GM21825 (cell line): ENCODE measurements at regions not wholly inside any gene's neighbourhood (a gene's known extent, or its start where the extent isn't known, plus 50 kb on each side); places are given as distances from the start of the nearest gene placed in this dataset.

Source experiments
- ATAC-seq: cut with Tn5 transposase; IDR thresholded peaks from one replicate; pipeline ENCODE4 v1.9.1; 2021; ENCODE audit warnings: mild to moderate bottlenecking, moderate library complexity; ENCODE audit not compliant: unreplicated experiment

DNA sequence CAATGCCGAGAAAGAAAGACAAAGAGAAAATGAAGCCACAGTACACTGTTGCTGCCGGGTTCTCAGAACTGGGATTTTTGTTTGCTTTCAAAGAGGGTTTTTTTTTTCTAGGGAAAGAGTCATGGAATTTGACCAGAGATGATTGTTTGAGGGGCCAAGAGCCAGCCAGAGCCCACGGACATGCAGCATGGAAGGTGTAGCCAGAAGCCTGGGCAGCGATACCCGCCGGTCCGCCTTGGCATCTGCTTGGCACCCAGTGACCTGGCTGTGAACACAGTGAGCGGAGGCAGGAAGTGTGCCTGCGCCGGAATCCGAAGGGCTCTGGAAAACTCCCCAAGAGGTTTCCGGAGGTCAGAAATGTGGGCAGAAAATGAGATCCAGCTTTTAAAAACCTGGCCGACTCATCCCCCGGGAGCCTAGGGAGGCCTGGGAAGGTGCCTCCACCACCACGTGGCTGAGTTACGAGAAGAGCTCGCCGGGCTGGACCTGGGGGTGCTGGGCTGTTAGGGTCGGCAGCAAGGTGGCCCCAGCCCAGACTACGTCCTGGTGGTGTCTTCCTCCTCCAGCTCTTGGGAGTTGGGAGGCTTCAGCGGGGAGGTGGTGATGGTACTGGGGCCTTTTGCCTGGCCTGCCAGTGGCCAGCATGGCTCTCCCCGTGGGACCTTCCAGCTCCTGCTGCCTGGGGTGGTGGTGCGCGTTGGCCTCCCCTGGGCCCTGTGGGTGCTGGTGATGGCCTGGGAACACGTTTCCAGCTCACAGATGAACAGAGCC, 61.6 kb upstream of the PPARA start:
- ATAC-seq, result no peak

DNA sequence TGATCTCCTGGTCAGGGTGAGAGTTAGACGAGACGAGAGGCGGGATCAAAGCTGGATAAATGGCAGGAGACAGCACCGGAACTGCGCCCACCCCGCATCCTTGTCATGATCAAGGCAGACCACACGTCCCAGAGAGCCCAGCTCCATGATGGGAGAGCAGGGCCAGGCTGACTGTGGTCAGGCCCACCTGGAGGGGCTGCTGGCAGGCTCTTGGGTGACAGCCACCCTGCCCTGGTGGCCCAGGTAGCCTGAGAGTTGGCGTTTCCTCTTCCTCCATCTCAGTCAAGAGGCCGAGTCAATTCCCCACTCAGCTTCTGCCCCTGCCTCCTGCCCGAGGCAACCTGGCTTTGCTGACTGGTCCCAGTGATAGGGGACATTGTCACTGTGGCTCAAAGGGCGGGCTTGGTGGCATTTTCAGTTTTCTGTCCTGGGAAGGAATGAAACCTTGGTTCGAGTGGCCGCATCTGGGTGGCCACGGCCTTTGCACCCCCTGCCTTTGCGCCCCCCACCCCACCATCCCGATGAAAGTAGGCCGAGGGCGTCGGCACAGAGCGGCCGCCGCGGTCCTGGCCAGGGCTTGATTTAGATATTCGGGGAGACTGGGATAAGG, 60.8 kb upstream of the PPARA start:
- no peak for ATAC-seq

DNA sequence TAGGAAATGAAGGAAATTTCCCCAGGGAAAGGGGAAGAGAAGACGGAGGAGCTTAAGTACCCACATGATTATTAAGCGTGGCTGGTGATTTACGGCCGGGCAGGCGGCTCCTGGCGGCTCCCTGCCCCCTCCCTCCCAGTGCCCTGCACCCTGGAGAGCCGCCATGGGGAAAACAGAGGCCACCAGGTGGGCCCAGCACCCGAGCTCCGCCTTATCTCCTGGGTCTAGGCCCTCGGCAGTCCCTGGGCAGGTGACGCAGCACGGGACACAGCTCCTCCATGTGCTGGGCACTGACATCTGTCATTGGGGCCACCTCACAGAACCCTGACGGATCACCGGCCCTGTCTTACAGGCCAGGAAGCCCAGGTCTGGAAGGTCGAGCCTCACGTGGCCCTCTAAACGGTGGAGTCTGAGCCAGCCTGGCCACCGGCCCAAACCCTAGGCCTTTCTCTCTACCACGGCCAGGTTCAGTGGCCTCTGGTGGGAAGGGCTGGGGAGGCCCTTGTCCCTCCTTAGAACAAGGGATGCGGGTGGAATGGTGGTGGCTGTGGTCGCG, 60.2 kb upstream of the PPARA start:
- ATAC-seq, result no peak

DNA sequence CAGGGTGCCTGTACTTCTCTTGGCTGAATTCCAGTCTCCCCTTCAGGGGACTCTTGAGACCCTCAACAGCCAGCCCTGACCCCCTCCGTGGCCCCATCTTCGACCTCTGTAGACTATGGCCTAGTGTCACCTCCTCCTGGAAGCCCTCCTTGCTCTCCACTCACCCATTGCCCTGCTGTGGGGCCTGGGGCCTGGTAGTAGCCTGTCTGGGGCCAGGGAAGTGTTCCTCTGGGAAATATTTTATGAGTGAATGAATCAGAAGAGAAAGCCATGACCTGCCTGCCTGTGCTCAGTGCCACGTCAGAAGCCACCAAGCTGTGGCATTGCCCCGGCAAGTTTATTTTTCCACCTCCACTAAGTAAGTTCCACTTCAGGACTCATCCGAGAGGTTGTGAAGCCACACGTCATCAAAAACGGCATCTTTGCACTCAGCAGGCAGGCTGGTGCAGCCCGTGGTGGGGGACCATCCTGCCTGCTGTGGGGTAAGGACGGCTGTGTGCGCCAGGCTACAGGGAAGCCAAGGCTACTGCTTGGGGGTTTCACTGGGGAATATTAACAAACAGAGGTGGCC, 59.6 kb upstream of the PPARA start:
- no peak for ATAC-seq

DNA sequence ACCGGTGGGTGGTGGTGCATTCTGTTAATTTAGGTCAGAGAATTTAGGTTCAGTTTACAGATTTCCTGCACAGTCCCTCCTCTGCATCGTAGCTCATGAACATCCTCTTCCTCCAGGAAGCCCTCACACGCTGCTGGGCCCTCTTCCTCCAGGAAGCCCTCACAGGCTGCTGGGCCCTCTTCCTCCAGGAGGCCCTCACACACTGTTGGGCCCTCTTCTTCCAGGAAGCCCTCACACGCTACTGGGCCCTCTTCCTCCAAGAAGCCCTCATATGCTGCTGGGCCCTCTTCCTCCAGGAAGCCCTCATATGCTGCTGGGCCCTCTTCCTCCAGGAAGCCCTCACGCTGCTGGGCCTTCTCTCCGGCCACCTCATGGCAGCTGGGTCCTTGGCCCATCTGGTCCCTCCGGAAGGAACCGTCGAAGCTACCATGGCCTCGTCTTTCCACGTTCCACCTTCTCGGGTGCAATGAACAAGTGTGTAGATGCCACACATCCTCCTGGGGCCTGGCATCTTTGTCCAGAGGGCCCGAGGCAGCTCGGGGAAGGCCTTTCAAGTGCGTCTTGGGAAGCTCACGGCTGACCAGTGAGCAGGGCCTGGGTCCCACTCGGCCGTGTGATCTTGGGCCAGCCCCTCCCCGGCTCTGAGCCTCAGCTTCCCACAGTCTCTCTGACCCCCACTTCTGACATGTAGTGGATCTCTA, 58.9 kb upstream of the PPARA start:
- ATAC-seq, result no peak

DNA sequence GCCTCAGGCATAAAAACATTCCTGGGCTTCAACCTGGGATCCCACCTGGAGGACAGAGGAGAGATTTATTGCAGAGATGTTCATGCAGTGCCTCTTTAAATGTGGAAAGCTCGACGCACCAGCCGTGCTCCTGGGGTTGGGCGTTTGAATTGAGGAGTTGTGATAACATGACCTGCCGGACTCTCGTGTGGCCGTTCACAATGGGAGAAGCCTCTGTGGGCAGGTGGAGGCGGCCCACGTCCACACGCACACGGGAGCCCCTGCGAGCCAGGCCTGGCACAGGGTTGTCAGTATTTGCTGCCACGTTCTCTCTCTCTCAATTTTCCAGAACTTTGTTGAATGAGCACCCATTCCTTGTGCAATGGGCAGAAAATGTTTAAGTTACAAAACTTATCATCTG, 58.3 kb upstream of the PPARA start:
- no peak for ATAC-seq

DNA sequence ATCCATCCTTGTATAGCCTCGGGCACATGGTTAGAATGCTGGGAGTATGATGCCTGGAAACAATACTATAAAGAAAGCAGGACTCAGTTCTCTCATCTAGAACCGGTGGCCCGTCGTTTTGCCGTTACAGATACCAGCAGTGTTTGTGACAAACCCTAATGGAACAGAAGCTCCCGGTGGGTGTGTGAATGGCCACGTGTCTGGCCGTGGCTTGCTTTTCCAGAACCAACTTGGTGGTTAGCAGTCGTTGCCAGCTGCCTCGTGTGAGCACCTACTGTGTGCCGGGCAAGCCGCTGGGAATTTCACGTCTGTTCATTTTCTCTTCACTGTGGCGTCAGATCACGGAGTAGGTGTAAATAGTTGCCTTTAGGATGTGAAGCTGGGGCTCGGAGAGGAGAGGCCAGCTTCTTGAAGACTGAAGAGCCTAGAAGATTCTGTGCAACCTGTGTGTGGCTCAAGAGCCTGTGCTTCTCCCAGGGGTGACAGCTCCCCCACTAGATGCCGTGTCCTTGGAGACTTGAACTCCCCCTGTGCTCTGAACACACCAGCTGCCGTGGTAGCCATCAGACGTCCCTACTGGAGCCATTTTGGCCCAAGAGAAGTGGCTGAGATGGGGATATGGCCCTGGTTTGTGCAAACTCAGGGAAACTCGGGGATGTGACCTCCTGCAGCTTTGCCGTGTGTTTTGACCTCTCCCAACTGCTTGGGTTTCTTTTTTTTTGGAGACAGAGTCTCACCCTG, 57.5 kb upstream of the PPARA start:
- ATAC-seq, result no peak

DNA sequence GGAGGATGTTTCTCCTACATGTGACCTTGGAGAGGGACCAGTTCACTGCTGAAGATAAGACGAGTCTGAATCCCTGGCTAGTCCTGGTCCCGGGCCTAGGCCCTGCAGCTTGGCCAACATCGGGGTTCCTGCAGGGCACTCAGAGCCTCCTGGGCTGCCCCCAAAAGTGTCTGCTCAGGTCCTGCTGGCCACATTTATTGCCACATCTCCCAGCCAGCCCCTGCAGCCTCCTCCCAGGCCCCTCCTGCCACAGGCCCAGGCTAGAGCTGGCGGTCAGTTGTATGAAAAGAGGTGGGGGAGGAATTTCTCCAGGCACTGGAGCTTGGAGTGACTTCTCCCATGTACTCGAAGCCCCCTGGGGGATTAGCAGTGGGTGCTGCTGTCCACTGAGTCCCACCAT, 56.5 kb upstream of the PPARA start:
- no peak for ATAC-seq

DNA sequence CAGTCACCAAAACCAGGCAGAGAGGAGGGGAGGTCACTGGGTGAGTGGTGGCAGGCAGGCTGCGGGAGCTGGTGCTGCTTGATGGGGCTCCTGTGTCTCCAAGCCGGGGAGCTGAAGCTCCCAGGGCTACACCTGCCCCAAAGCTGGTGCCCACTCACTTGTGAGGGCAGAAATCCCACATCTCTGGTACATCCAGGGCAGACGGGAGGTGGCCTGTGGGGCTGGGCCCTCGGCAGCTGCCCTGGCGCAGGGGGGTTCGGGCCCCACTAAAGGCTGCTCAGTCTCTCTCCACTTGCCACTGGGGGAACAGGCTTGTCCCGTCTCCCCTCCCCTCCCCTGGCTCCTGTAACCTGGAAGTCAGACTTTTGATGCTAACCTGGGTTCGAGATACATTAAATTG, 55.6 kb upstream of the PPARA start:
- ATAC-seq, result no peak

DNA sequence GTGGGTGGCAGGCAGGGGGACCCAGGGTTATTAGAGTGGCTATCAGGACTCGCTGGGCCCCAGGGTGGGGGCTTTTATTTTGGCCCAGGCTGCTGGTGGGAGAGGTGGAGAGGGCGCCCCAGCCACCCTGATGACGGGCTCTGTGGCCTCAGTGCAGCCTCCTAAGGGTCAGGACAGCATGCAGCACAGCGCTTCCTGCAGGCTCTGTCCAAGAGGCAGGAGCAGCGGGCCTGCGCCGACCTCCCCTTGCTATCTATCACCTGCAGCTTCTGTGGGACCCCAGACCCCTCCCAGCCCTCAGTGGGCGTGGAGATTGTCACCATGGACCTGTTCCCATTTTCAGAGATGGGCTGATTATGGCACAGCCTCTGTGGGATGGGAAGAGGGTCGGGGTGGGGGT, 54.3 kb upstream of the PPARA start:
- ATAC-seq, result no peak

DNA sequence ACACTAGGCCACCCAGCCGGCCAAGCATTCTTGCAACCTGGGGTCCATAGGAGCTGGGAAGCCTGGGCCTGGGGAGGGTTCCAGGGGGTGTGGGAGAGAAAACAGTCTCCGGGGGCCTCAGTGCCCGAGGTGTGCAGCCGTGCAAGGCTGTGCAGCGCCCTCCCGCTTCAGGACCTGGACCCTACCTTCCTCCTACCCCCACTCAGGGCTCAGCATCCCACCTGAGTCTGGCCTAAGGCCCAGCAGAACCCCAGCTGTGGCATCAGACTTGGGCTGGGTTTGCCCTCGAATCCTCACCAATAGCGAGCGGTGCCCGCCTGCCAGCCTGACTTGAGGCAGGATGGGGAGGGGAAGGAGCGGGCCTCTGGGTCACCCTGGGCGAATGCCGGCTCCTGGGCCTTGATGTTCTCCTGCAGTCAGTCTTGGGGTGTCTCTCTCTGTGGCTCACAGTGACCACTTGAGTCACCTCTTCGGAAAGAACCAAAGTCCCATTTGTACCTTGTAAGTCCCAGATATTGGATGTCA, 53.6 kb upstream of the PPARA start:
- ATAC-seq, result no peak

DNA sequence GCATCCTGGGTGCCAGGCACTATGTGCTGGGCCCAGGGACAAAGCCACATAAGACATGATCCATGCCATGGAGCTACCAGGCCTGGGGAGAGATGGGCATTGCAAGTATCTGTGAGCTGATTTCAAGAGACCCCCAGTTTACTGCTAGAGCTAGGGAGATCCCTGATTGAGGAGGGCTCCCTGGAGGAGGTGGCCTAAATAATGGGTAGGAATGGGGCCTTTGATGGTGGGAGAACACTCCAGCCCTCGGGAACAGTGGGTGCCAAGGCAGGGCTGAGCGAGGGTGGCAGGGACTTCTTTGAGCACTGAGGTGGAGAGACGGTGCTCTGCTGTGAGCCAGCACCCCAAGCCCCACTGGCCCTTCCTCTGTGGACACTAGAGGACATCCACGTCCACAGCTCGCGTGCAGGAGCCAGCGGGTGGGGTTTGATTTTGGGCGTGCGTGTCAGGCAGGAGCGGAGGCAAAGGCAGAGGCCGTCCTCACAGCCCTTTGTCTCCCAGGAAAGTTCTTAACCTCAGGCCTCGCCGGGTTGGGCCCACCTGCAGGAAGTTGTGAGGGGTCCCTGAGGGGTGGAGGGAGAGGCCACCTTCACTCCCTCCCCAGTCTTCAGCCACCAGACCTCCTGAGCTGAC, 52.9 kb upstream of the PPARA start:
- no peak for ATAC-seq

DNA sequence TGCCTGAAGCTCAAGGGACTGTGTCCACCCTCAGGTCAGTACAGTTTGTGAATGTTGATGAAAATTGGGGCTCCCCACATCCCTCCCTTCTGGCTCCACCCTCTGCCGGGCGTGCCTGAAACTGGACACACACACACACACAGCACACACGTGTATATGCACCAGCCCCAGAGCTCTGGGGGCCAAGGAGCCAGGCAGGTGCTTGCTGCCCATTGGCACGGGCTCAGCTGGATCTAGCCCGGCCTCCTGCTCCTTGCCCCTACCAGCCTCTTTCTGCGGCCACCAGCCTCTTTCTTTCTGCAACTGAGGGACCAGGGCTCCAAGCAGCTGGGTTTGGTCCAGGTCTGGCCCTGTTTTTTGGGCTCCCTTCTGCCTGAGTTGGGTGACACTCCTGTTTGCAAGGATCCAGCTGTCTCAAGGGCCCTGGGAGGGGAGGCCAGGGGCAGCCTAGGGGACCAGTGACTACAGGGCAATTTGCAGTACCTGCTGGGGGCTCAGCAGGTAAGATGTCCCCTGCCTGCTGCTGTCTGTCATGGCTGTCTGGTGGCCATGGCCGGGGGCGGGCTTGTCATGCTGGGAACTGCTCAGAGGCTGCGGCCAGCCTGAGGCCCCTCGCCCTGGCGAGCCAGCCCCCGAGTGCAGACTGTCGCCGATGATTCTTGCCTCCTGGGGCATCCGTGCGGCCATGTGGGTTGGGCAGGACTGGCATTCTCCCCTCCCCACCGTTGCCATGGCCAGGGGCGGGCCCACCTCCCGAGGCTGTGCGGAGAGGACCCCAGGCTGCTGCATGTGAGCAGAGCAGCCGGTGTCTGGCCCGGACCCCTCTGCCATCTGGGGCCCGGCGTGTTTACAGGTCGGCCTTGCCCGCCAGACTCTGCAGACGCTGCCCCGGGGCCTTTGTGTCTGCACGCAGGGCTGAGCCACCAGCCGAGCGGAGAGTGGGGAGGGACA, 51.5 kb upstream of the PPARA start:
- no peak for ATAC-seq

DNA sequence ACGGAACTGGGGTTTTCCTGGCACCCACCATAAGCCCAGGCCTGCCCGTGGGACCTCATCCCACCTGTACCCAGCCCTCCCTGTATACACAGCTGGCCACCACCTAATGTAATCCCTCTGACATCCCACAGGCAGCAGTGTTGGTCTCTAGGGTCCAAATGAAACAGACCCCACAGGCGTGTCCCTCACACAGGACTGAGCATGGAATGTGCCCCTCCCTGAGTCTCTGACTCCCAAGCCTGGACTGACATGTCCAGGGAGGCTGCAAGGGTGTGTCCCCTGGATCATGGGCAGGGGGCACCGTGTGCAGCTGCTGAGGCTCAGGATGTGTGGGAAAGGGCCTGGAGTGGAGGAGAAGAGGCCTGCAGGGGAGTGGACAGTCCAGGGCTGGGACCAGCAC, 50.6 kb upstream of the PPARA start:
- no peak for ATAC-seq

DNA sequence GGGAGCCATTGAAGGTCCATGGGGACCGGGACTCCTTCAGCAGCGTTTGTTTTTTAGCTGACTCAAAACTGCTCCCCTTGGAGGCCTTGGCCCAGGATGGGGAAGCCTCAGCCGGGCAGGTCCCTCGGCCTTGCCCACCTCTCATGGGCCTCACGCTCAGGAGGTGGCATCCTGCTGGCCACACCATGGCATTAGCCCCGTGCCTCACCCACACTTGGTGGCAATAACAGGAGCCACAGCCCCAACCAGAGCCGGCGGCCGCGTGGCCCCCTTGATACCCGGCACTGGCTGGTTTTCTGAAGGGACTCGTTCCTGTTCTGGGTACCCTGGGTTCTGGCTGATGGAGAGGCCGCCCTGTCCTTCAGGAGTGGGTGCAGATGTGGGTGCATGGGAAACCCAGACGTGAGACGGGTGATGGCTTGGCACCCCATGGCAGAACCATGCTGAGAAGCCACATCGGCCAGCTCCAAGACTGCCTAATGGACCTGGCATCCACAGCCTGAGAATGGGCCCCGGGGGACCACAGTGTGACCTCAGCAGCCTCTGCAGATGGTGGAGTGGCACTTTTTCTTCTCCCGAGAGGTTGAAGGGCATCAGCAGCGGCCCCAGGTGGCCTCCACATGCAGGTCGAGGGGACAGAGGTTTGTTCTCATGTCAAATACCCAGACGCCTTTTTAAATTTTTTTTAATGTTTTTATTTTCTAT, 49.8 kb upstream of the PPARA start:
- no peak for ATAC-seq
